ENCODE measurements at regions not wholly inside any gene's neighbourhood (a gene's known extent, or its start where the extent isn't known, plus 50 kb on each side); places are given as distances from the start of the nearest gene placed in this dataset.

DNA sequence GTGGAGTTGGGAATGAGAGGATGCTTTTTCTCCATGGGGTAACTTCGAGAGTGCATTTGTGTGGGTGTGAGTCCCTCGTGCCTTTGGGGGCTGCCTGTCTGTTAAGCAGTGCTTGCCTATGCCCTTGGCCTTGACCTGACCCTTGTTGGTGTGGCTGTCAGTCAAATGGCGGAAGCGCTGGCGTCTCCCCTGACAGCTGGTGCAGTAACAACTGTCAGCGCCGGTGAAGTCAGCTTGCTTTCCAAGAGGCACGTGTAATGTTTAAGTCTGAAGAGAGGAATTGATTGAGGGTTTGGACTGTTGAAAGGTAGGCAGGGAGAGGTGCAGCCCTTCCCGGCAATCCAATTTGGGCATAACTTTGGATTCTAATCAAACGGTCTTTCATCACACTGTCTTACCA is 211.3 kb downstream of the AACS start:
- DNase-seq = no peak

- peak in 1 of 2 donors; percentile 2 for DNase-seq
Observed at GRCh38 chr12:125280482-125281377, 215.5 kb downstream of the AACS start.

- DNase-seq = no peak
Observed at GRCh38 chr12:125282921-125283320, 217.7 kb downstream of the AACS start.

DNA sequence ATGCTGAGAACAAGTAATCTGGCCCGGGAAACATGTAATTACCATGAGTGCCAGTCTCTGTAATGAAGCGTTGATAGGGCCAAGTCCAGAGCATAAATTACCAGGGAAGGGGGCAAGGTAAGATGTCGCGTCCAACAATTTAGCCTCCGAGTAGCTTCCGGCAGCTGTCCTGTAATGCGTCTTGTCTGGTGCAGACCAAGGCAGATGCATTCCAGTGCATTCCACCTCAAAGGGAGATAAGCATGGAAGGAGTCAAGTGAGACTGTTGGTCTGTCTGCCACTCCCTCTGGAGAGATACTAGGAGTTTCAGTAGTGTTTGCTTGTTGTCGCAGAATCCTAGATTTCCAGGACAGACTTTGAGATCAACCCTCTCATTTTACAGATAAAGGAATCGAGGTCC is 218.3 kb downstream of the AACS start:
- no peak for DNase-seq

DNA sequence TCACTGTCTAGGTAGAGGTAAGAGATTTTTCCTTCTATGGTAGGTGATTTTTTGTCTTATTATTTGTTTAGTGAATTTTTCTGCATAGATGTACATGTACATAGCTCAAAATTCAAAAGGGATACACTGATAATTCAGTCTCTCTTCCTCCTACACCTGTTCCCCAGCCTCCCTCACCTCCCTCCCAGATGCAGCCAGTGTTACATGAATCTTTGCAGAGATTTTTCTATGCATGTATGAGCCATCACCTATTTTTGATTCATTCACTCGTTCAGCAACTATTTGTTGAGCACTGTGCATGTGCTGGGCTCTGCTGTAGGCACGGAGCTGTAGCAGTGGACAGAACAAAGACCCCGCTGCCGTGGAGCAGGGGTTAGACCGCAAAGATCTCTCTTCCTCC is 218.9 kb downstream of the AACS start:
- DNase-seq = no peak

DNA sequence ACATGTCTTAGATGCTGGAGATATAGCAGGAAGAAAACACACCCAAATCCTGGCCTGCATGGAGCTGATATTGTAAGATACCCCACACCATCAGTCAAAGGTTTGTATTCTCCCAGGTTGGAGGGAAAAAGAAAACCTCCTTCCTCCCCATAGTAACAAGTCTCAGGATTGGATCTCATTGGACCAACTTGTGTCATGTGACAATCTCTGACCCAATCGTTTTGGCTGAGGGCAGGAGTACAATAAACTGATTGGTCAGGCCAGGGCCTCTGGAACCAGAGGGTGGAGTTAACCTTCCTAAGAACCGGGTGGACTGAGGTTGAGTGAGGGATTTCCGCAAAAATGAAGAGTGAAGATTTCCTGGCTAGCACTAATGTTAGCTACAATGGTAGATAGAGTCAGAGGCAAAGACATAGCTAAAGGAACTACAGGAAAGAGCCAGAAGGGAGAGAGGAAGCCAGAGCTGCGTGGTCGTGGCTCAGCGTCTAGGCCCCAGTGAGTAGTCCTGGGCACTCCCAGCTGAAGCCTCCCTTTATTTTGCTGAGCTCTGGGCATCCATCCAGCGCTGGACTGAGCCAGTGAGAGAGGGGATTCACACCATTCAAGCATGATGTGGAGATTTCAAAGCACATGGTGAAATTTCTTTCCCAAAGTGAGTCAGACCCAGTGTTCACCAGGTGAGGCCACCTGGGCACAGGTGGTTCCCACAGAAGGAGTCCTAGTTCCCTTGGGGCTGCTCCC is 219.9 kb downstream of the AACS start:
- no peak for DNase-seq

- no peak for DNase-seq
Observed at GRCh38 chr12:125286005-125286727, 220.9 kb downstream of the AACS start.

GRCh38 chr12:125287155-125287847 is 222.1 kb downstream of the AACS start:
- no peak for DNase-seq

DNA sequence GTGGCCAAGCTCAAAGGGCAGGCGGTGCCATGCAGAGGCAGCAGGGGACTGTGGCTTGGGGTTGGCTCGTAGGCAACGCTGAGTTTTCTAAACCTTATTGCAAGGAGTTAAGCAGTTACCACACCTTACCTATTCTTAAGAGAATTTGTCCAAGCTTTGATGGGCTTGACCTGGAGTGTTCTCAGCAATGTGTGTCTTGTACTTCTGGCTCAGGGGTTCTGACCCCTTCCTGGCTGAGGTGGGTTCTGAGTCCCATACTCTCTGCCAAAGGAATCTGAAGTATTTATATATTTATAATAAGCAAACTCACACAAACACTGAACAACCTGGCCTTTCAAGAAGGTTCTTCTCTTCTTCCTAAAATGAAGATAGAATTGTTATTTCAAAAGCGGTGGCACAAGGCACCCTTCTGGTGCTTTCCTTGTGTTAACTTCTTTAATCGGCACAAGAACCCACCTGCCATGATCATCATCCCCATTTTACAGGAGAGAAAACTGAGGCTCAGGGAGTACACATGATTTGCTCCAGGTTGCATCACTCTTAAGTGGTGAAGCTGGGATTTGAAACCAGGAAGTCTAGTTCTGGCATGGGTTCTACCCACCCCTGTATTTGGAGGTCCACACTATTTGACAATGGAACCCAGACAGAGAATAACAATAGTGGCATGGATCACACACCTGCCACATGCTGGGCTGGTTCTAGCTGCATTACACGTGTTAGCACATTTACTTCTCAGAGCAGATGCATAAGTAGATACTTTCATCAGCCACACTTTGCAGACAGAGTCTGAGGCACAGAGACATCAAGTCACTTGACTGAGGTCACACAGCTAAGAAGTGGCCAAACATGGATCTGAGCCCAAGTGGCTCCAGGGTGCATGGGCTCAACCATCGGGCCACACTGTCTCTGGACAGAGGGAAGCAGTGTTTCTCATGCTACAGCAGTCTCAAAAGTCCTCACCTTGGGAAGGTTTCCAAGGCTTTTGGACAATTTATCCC is 224.0 kb downstream of the AACS start:
- DNase-seq = no peak

GRCh38 chr12:125289970-125290369 is 224.7 kb downstream of the AACS start:
- DNase-seq = no peak

GRCh38 chr12:125292700-125293099 is 227.5 kb downstream of the AACS start:
- DNase-seq = no peak

DNA sequence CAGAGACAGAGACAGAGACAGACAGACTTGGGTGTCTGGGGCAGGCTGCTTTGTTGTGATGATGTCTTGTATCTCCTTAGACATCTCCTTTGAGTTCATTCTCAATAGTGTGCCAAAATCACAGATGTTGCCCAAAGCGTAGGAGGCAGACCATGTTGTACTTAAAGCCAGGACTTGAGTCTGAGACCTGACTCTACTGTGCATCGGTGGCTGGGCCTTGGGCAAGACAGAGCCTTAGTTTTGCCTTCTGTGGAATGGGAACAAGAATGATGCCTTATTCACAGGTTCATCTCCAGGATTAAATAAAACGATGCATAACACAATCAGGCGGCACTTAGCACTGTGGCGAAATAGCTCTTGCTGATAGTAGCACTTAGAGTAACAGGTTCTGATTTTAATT is 230.3 kb downstream of the AACS start:
- DNase-seq = no peak

DNA sequence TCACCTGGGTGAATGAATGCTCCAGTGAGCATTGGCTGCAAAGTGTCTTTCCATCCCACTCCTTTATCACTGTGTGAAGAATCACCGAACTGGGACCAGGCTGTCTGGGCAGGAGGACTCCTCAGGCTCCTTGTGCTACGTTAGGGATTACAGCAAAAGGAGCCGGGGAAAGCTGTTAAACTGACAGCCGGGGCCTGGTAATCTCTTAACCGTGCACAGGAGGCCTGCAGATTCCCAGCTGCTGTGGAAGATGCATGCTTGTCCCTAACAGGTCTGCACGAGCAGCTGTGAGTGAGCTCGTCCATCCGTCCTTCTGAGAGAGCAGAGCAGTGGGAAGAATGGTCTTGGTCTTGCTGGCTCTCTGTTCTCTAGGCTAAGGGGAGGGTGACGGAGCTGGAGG is 231.5 kb downstream of the AACS start:
- DNase-seq = no peak

DNA sequence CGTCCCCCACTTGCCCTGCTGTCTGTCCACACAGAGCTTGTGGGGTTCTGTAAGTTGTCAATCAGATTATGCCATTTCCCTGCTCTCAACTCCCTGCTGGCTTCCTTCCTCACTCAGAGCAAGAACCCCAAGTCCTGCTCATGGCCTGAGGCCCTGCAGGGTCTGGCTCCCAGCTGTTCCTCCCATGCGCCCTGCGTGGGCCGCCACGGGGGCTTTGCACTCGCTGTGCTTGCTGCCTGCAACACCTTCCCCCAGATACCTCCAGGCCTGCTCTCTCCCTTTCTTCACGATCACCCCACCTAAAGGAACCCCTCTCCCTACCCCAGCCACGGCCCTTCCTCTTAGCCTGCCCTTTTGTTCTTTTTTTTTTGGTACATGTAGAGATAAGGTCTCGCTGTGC is 234.6 kb downstream of the AACS start:
- DNase-seq = no peak

GRCh38 chr12:125300249-125300648 is 235.0 kb downstream of the AACS start:
- DNase-seq = no peak

GRCh38 chr12:125303337-125303736 is 238.1 kb downstream of the AACS start:
- DNase-seq = no peak

- DNase-seq = no peak
Observed at GRCh38 chr12:125304029-125304428, 238.8 kb downstream of the AACS start.

GRCh38 chr12:125305231-125305630 is 240.0 kb downstream of the AACS start:
- no peak for DNase-seq

DNA sequence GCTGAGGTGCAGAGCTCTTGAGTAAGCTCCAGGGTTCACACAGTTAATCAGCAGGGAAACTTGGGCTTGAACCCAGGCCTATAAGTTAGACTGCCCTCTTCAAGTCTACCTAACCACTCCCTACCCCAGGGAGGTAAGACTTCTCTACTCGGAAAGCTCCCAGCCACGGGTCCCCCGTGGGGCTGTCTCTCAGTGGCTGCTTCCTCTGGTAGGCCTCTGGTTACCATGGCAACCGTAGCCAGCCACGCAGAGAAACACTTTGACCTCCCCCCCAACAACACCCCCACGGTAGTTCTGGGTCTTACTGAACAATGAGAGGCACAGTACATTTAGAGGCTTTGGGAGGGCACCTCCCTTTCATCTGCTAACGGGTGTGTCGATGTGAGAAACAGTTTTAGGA is 245.2 kb downstream of the AACS start:
- DNase-seq = no peak

- no peak for DNase-seq
Observed at GRCh38 chr12:125311050-125311449, 245.8 kb downstream of the AACS start.

DNA sequence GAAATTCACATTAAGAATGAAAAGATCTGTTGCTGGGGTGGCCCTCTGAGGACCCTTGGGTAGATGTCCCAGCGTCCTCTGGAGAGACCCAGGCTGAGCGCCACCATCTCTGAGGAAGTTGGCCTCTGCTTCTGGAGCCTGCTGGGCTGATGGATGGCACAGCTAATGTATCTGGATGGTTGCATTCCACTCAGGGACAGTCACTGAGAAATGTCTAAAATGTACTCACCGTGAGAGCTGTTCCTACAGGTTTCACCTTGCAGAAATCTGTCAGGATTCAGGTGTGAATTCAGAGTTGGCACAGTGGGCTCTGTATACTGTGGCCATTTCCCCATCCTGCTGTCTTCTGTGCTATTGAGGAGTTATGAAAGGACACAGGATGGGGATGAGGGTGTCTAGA is 247.2 kb downstream of the AACS start:
- DNase-seq = no peak

Measured in stimulated activated CD4-positive, alpha-beta T cell treated with anti-CD3 and anti-CD28 coated beads, Interleukin-2, amount 100 ng/mL, for 24 hours (primary cell).